AG10803 (cell line): ENCODE measurements at regions not wholly inside any gene's neighbourhood (a gene's known extent, or its start where the extent isn't known, plus 50 kb on each side); places are given as distances from the start of the nearest gene placed in this dataset.
"Not testable (repeated sequence)": the region's sequence is repeated elsewhere in the genome, so short reads cannot be mapped to it uniquely, and the experiment has no call there.

Experiments used
- DNase-seq: peaks from one replicate; pipeline ENCODE4 v3.0.0; 2010; ENCODE audit warnings: low read depth
- H3K4me3 ChIP-seq: 2 replicates; pipeline ENCODE4 v1.5.1; 2011; ENCODE audit warnings: mild to moderate bottlenecking, low read length, control low read depth
- CTCF ChIP-seq: conservative IDR thresholded peaks from 2 replicates; pipeline ENCODE4 v1.5.1; 2011; ENCODE audit warnings: mild to moderate bottlenecking, low read length, control low read depth, inconsistent platforms

GRCh38 chr14:24705840-24706239 lies 71.8 kb upstream of the GZMB start:
- no peak for TF ChIP-seq CTCF
- DNase-seq: no peak

GRCh38 chr14:24701062-24701461 lies 67.1 kb upstream of the GZMB start:
- no peak for TF ChIP-seq CTCF
- DNase-seq: no peak
- H3K4me3 ChIP-seq: no peak overlapping the region

More at GRCh38 chr14:24705840-24706239, 71.8 kb upstream of the GZMB start:
- H3K4me3 ChIP-seq: no peak overlapping the region

GRCh38 chr14:24700511-24700910 lies 66.5 kb upstream of the GZMB start:
- no peak for TF ChIP-seq CTCF
- no peak overlapping the region for H3K4me3 ChIP-seq

GRCh38 chr14:24699052-24699451 lies 65.1 kb upstream of the GZMB start:
- no peak for TF ChIP-seq CTCF
- no peak overlapping the region for H3K4me3 ChIP-seq
- DNase-seq: no peak

More at GRCh38 chr14:24700511-24700910, 66.5 kb upstream of the GZMB start:
- no peak for DNase-seq

GRCh38 chr14:24696280-24696920 lies 62.4 kb upstream of the GZMB start:
- not testable (repeated sequence) for DNase-seq, H3K4me3 ChIP-seq

GRCh38 chr14:24695265-24696241 lies 61.6 kb upstream of the GZMB start:
- H3K4me3 ChIP-seq: no peak overlapping the region
- no peak for DNase-seq
- no peak for TF ChIP-seq CTCF

GRCh38 chr14:24694680-24695079 lies 60.7 kb upstream of the GZMB start:
- TF ChIP-seq CTCF: no peak
- H3K4me3 ChIP-seq: no peak overlapping the region
- DNase-seq: no peak
